SHP77 (cell line): ENCODE measurements at regions not wholly inside any gene's neighbourhood (a gene's known extent, or its start where the extent isn't known, plus 50 kb on each side); places are given as distances from the start of the nearest gene placed in this dataset.
"Not testable (repeated sequence)": the region's sequence is repeated elsewhere in the genome, so short reads cannot be mapped to it uniquely, and the experiment has no call there.

Experiments used
- DNase-seq, 2 experiments: peaks; one replicate each; lab custom pipeline; 2025; lab: John Stamatoyannopoulos, UW

- DNase-seq: no peak
Measured at GRCh38 chr5:155768332-155768731, 558.6 kb upstream of the SGCD start.

GRCh38 chr5:155772009-155772662 is 554.8 kb upstream of the SGCD start:
- DNase-seq: no peak

- no peak for DNase-seq
Measured at GRCh38 chr5:155773680-155774079, 553.3 kb upstream of the SGCD start.

- DNase-seq: no peak
Measured at GRCh38 chr5:155780260-155780659, 546.7 kb upstream of the SGCD start.

- DNase-seq: no peak
Measured at GRCh38 chr5:155783246-155783645, 543.7 kb upstream of the SGCD start.

GRCh38 chr5:155783791-155784190 is 543.2 kb upstream of the SGCD start:
- DNase-seq: no peak

- no peak for DNase-seq
Measured at GRCh38 chr5:155786108-155786507, 540.9 kb upstream of the SGCD start.

- DNase-seq: no peak
Measured at GRCh38 chr5:155792873-155793272, 534.1 kb upstream of the SGCD start.

- no peak for DNase-seq
Measured at GRCh38 chr5:155794795-155795194, 532.2 kb upstream of the SGCD start.

GRCh38 chr5:155799308-155799707 is 527.7 kb upstream of the SGCD start:
- DNase-seq: no peak

- DNase-seq: no peak
Measured at GRCh38 chr5:155807884-155808576, 518.9 kb upstream of the SGCD start.

- no peak for DNase-seq
Measured at GRCh38 chr5:155815248-155815647, 511.7 kb upstream of the SGCD start.

- no peak for DNase-seq
Measured at GRCh38 chr5:155822177-155822576, 504.8 kb upstream of the SGCD start.

GRCh38 chr5:155826611-155827507 is 500.1 kb upstream of the SGCD start:
- DNase-seq: no peak

- not testable (repeated sequence) for DNase-seq
Measured at GRCh38 chr5:155827508-155827815, 499.5 kb upstream of the SGCD start.

GRCh38 chr5:155827949-155828348 is 499.0 kb upstream of the SGCD start:
- no peak for DNase-seq

GRCh38 chr5:155831491-155831890 is 495.5 kb upstream of the SGCD start:
- no peak for DNase-seq

- no peak for DNase-seq
Measured at GRCh38 chr5:155833287-155833686, 493.7 kb upstream of the SGCD start.

GRCh38 chr5:155834271-155834975 is 492.5 kb upstream of the SGCD start:
- DNase-seq: no peak

GRCh38 chr5:155836089-155836803 is 490.7 kb upstream of the SGCD start:
- no peak for DNase-seq

- no peak for DNase-seq
Measured at GRCh38 chr5:155838394-155838793, 488.6 kb upstream of the SGCD start.
